Liver (tissue), 3 donors: ENCODE measurements at regions not wholly inside any gene's neighbourhood (a gene's known extent, or its start where the extent isn't known, plus 50 kb on each side); places are given as distances from the start of the nearest gene placed in this dataset.

Experiments used
- SP1 ChIP-seq: IDR thresholded peaks from 2 replicates; pipeline ENCODE4 v1.6.1; 2018; ENCODE audit warnings: antibody characterized with exemption, mild to moderate bottlenecking
- TF ChIP-seq, protein P1 (sequence below): fragments of 150-350 bp; IDR thresholded peaks from 2 replicates; pipeline ENCODE4 v1.5.1; 2017; ENCODE audit warnings: improper control_type of control experiment, low read depth, low read length; ENCODE audit not compliant: missing input control
- donor health status: healthy.
- donor health status: healthy.

DNA sequence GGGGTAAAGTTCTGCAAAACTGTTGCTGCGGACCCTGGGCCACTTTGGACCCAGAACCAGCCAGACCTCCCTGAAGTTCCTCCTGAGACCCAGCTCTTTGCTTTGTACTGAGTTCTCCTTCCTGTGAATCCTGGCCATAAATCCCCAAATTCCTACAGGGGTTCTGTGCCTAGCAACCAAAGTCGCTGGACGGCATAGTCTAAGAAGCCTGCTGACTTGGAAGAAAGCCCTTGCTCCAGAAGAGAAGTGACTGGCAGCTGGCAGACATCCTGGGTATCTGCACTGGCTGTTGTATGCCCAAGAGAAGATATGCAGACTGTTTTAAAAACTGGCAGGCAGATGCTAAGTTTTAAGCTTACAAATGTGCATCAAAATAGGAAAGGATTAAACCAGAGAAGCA is 99.9 kb upstream of the SLC24A4 start:
- TF ChIP-seq, protein P1, sequence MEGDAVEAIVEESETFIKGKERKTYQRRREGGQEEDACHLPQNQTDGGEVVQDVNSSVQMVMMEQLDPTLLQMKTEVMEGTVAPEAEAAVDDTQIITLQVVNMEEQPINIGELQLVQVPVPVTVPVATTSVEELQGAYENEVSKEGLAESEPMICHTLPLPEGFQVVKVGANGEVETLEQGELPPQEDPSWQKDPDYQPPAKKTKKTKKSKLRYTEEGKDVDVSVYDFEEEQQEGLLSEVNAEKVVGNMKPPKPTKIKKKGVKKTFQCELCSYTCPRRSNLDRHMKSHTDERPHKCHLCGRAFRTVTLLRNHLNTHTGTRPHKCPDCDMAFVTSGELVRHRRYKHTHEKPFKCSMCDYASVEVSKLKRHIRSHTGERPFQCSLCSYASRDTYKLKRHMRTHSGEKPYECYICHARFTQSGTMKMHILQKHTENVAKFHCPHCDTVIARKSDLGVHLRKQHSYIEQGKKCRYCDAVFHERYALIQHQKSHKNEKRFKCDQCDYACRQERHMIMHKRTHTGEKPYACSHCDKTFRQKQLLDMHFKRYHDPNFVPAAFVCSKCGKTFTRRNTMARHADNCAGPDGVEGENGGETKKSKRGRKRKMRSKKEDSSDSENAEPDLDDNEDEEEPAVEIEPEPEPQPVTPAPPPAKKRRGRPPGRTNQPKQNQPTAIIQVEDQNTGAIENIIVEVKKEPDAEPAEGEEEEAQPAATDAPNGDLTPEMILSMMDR: no peak
- no peak for TF ChIP-seq SP1
